Left ventricle myocardium inferior (tissue), 1 donor: ENCODE measurements at regions not wholly inside any gene's neighbourhood (a gene's known extent, or its start where the extent isn't known, plus 50 kb on each side); places are given as distances from the start of the nearest gene placed in this dataset.

Source experiments
- DNase-seq: peaks from one replicate; pipeline ENCODE4 v3.0.0-alpha.2; 2020
- H3K27ac ChIP-seq: fragments of 200-600 bp; replicated peaks from 2 replicates; pipeline ENCODE4 v1.8.0; 2021
- H3K27me3 ChIP-seq: fragments of 200-600 bp; 2 replicates; pipeline ENCODE4 v1.8.0; 2021; ENCODE audit warnings: low read depth
- H3K36me3 ChIP-seq: fragments of 200-600 bp; 2 replicates; pipeline ENCODE4 v1.8.0; 2021
- H3K4me1 ChIP-seq: fragments of 200-600 bp; 2 replicates; pipeline ENCODE4 v1.8.0; 2021
- H3K4me3 ChIP-seq: fragments of 200-600 bp; 2 replicates; pipeline ENCODE4 v1.8.0; 2021; ENCODE audit warnings: mild to moderate bottlenecking, moderate library complexity
- H3K9me3 ChIP-seq: fragments of 200-600 bp; replicated peaks from 2 replicates; pipeline ENCODE4 v1.8.0; 2021
- intact Hi-C: fragments of 100-400 bp; cut with micrococcal nuclease; formaldehyde crosslinking; loops from one replicate; pipeline ENCODE4 v1.11.0; 2022
- TF ChIP-seq, protein P1 (sequence below): fragments of 200-600 bp; IDR thresholded peaks from 2 replicates; pipeline ENCODE4 v1.8.0; 2021; ENCODE audit warnings: antibody characterized with exemption, mild to moderate bottlenecking, borderline replicate concordance
- donor health status: DM: no; HTN: yes; CAD: no; lungs with severe emphysema.

- Histone ChIP-seq H3K4me1 (no peaks in the 10 kb centered on the region), H3K36me3 (no peaks in the 10 kb centered on the region), H3K27me3 (no peaks in the 10 kb centered on the region), H3K4me3 (no peak overlapping the region), H3K9me3 (peaks cover 34% of the 10 kb centered on the region), H3K27ac (no peak overlapping the region)
- intact Hi-C loops: no loop called here
- DNase-seq: no peak
- TF ChIP-seq, protein P1, sequence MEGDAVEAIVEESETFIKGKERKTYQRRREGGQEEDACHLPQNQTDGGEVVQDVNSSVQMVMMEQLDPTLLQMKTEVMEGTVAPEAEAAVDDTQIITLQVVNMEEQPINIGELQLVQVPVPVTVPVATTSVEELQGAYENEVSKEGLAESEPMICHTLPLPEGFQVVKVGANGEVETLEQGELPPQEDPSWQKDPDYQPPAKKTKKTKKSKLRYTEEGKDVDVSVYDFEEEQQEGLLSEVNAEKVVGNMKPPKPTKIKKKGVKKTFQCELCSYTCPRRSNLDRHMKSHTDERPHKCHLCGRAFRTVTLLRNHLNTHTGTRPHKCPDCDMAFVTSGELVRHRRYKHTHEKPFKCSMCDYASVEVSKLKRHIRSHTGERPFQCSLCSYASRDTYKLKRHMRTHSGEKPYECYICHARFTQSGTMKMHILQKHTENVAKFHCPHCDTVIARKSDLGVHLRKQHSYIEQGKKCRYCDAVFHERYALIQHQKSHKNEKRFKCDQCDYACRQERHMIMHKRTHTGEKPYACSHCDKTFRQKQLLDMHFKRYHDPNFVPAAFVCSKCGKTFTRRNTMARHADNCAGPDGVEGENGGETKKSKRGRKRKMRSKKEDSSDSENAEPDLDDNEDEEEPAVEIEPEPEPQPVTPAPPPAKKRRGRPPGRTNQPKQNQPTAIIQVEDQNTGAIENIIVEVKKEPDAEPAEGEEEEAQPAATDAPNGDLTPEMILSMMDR: no peak
Observed at GRCh38 chr13:83327091-83327490, 555.2 kb downstream of the SLITRK1 start.

DNA sequence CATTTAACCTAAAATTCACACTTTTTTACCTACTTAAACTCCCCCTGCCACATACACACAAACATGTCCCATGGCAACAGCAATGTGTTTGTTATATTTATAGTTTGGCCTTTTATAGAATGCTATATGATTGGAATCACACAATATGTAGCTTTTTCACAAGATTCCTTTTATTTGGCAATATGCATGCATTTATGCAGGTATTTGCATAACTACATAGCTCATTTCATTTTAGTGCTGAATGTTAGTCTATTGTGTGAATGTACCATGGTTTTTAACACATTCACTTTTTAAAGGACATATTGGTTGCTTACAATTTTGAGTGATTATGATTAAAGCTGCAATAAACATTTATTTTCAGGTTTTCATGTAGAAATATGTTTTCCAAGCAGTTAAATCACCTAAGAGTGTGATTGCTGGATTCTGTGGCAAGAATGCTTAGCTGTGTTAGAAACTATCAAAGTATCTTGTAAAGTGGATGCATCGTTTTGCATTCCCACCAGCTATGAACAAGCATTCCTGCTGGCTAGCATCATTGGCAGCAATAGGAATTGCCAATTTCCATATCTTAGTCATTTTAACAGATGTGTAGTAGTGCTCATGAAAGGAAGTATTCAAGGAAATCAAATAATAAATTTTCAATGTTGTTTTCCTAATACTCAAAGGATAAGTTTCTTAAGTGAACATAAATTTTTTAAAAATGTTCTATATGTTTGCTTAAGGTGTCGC is 557.0 kb downstream of the SLITRK1 start:
- H3K4me1 ChIP-seq: no peaks in the 10 kb centered on the region
- no peak overlapping the region for H3K4me3 ChIP-seq
- no peaks in the 10 kb centered on the region for H3K36me3 ChIP-seq
- intact Hi-C loops: no loop called here
- no peaks in the 10 kb centered on the region for H3K27me3 ChIP-seq
- peaks cover 34% of the 10 kb centered on the region for H3K9me3 ChIP-seq
- no peak overlapping the region for H3K27ac ChIP-seq
- TF ChIP-seq, protein P1: no peak
- DNase-seq: no peak

- intact Hi-C loops: no loop called here
- H3K4me1 ChIP-seq: no peaks in the 10 kb centered on the region
- no peak overlapping the region for H3K4me3 ChIP-seq
- H3K9me3 ChIP-seq: no peaks in the 10 kb centered on the region
- no peak overlapping the region for H3K27ac ChIP-seq
- TF ChIP-seq, protein P1: no peak
- no peaks in the 10 kb centered on the region for H3K36me3 ChIP-seq
- H3K27me3 ChIP-seq: no peaks in the 10 kb centered on the region
- no peak for DNase-seq
Observed at GRCh38 chr13:83311886-83312577, 570.2 kb downstream of the SLITRK1 start.

- Histone ChIP-seq H3K4me1 (no peaks in the 10 kb centered on the region), H3K36me3 (no peaks in the 10 kb centered on the region), H3K27ac (no peak overlapping the region), H3K4me3 (no peak overlapping the region), H3K27me3 (no peaks in the 10 kb centered on the region), H3K9me3 (peaks cover 23% of the 10 kb centered on the region)
- no peak for DNase-seq
- intact Hi-C loops: no loop called here
- TF ChIP-seq, protein P1: no peak
Observed at GRCh38 chr13:83298617-83299016, 583.7 kb downstream of the SLITRK1 start.

- no peak overlapping the region for H3K4me3 ChIP-seq
- intact Hi-C loops: no loop called here
- H3K36me3 ChIP-seq: no peaks in the 10 kb centered on the region
- H3K4me1 ChIP-seq: no peaks in the 10 kb centered on the region
- H3K9me3 ChIP-seq: peaks cover 31% of the 10 kb centered on the region
- H3K27ac ChIP-seq: no peak overlapping the region
- no peaks in the 10 kb centered on the region for H3K27me3 ChIP-seq
- TF ChIP-seq, protein P1: no peak
- no peak for DNase-seq
Observed at GRCh38 chr13:83297586-83298290, 584.5 kb downstream of the SLITRK1 start.
